A549 (cell line): ENCODE measurements at regions not wholly inside any gene's neighbourhood (a gene's known extent, or its start where the extent isn't known, plus 50 kb on each side); places are given as distances from the start of the nearest gene placed in this dataset.

Experiments
- CBX2 ChIP-seq: fragments of 200-600 bp; sonication (generic); IDR thresholded peaks from 2 replicates; pipeline ENCODE4 v1.6.1; 2016; ENCODE audit warnings: low read depth, mild to moderate bottlenecking, borderline replicate concordance
- EP300 ChIP-seq, 2 experiments: fragments of >200 bp; sonication (Bioruptor Twin); formaldehyde crosslinking; IDR thresholded peaks; 2 replicates in 1 of 2; 3 replicates in 1 of 2; pipeline ENCODE4 v1.6.1; 2016 to 2017
- HDAC2 ChIP-seq: fragments of 200-600 bp; sonication (generic); IDR thresholded peaks from 2 replicates; pipeline ENCODE4 v1.6.1; 2016
- NR3C1 ChIP-seq: fragments of >200 bp; sonication (Bioruptor Twin); formaldehyde crosslinking; IDR thresholded peaks from 3 replicates; pipeline ENCODE4 v1.6.1; 2017
- RNF2 ChIP-seq: fragments of 200-600 bp; sonication (generic); IDR thresholded peaks from 2 replicates; pipeline ENCODE4 v1.6.1; 2016; ENCODE audit warnings: low read depth, mild to moderate bottlenecking, antibody characterized with exemption, moderate library complexity, borderline replicate concordance
- TF ChIP-seq, protein P1 (sequence below): fragments of >200 bp; sonication (Bioruptor Twin); formaldehyde crosslinking; IDR thresholded peaks from 3 replicates; pipeline ENCODE4 v1.5.1; 2016

DNA sequence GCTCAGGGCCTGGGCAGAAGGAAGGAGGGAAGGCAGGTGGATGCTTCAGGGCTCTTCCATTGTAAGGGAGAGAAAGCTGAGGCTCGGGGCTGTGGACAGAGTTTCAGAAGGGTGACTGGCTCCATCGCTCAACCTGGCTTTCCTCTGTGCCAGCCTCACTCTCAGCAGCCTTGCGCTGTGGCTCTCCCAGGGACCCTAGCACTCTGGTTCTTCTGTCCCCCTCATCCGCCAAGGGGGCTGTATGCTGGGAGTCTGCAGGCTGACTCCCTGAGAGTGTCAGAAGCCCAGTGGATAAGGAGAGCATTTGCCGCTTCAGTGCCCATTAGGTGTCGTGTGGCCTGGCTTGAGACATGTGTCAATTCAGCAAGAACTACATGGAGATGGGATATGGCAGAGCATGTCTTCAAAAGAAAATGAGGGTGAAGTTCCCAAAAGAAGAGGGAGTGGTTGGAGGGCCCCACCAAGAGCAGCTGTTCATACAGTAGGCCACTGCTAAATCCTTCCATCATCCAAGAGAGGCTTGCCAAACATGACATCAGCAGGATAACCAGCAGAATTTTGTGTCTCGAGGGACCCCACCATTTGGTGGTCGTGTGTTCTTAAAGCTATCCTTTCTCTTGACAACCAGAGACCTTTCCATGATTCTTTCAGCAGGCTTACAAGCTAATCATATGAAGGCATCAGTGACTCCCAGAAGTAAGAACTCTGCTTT is 148.2 kb downstream of the IRX5 start:
- no peak for TF ChIP-seq EP300 (IDR thresholded peaks at IDR 0.05)
- TF ChIP-seq, protein P1, sequence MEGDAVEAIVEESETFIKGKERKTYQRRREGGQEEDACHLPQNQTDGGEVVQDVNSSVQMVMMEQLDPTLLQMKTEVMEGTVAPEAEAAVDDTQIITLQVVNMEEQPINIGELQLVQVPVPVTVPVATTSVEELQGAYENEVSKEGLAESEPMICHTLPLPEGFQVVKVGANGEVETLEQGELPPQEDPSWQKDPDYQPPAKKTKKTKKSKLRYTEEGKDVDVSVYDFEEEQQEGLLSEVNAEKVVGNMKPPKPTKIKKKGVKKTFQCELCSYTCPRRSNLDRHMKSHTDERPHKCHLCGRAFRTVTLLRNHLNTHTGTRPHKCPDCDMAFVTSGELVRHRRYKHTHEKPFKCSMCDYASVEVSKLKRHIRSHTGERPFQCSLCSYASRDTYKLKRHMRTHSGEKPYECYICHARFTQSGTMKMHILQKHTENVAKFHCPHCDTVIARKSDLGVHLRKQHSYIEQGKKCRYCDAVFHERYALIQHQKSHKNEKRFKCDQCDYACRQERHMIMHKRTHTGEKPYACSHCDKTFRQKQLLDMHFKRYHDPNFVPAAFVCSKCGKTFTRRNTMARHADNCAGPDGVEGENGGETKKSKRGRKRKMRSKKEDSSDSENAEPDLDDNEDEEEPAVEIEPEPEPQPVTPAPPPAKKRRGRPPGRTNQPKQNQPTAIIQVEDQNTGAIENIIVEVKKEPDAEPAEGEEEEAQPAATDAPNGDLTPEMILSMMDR: no peak
- no peak for TF ChIP-seq HDAC2
- TF ChIP-seq NR3C1: no peak
- TF ChIP-seq RNF2: no peak
- no peak for TF ChIP-seq CBX2
